K562 (cell line): ENCODE measurements at regions not wholly inside any gene's neighbourhood (a gene's known extent, or its start where the extent isn't known, plus 50 kb on each side); places are given as distances from the start of the nearest gene placed in this dataset.

ENCODE experiments used
- E4F1 ChIP-seq: fragments of 250-450 bp; sonication (Bioruptor Pico); IDR thresholded peaks from 2 replicates; pipeline ENCODE4 v1.5.0; 2021; ENCODE audit warnings: mild to moderate bottlenecking, borderline replicate concordance
- EZH2 ChIP-seq: IDR thresholded peaks from 2 replicates; pipeline ENCODE4 v1.6.1; 2012; ENCODE audit warnings: low read depth, mild to moderate bottlenecking, inconsistent platforms, low read length, borderline replicate concordance
- POLR2AphosphoS5 ChIP-seq: IDR thresholded peaks from 2 replicates; pipeline ENCODE4 v1.6.1; 2011; ENCODE audit warnings: mild to moderate bottlenecking, low read depth, low read length, moderate library complexity; ENCODE audit not compliant: control insufficient read depth, insufficient read depth
- STAT5B ChIP-seq: fragments of 250-450 bp; sonication (Bioruptor Pico); IDR thresholded peaks from 2 replicates; pipeline ENCODE4 v1.8.0; 2021; ENCODE audit warnings: mild to moderate bottlenecking, inconsistent platforms
- TF ChIP-seq, protein P1 (sequence below): sonication (generic); formaldehyde crosslinking; IDR thresholded peaks from 2 replicates; pipeline ENCODE4 v1.8.0; 2022; ENCODE audit warnings: missing genetic modification reagents, mild to moderate bottlenecking, borderline replicate concordance

DNA sequence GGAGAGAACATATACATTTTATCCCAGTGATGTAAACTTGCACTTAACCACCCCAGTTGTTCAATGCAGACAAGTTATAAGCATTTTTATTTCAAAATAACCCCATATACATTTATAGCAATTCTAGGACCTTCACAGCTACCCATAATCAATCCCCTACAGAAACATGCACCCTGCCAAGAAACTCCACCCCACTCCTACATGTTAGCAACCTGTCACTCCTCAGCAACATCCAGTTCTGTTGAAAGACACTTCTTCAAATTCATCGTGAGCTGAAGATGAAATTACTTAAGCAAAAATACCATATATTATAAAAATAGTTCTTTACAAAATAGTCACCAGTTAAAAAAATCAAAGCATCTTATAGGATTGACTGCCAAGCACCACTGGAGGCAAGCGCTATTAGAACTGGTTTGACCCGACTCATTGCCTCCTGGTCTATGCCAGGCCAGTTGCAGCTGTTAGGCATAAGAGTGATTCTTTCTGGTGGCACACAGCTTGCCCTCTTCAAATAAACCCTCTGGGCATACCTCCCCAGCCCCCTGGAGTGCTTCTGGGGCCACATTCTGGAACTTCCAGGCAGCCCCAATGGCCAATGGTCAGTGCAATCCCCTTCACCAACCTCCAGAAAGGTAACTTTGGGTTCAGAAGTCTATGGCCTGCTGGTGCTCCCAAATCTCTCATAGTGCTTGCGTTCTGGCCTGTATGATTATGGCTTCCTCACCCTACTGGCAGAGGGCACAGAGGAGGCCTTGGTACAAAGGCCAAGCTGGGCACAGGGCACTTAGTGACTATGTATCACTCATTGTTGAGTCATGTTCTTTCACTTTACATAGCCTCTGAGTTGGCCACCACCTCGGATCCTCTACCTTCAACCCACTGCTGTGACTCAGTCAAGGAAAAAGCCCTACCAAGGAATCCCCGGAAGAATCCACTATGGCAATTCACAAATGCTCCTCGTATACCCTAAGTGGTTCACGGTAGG, 72.2 kb upstream of the RALGPS2 start:
- TF ChIP-seq POLR2AphosphoS5 (no peak), STAT5B (no peak), E4F1 (CRISPR knock-in tag) (no peak), EZH2 (no peak)
- TF ChIP-seq, protein P1, sequence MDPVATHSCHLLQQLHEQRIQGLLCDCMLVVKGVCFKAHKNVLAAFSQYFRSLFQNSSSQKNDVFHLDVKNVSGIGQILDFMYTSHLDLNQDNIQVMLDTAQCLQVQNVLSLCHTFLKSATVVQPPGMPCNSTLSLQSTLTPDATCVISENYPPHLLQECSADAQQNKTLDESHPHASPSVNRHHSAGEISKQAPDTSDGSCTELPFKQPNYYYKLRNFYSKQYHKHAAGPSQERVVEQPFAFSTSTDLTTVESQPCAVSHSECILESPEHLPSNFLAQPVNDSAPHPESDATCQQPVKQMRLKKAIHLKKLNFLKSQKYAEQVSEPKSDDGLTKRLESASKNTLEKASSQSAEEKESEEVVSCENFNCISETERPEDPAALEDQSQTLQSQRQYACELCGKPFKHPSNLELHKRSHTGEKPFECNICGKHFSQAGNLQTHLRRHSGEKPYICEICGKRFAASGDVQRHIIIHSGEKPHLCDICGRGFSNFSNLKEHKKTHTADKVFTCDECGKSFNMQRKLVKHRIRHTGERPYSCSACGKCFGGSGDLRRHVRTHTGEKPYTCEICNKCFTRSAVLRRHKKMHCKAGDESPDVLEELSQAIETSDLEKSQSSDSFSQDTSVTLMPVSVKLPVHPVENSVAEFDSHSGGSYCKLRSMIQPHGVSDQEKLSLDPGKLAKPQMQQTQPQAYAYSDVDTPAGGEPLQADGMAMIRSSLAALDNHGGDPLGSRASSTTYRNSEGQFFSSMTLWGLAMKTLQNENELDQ: no peak
